ENCODE measurements at regions not wholly inside any gene's neighbourhood (a gene's known extent, or its start where the extent isn't known, plus 50 kb on each side); places are given as distances from the start of the nearest gene placed in this dataset.
A peak's percentile ranks its signal among the peaks of the same experiment; 100 is the strongest.

- Mint-ChIP-seq H3K4me1 (peaks cover 9% of the 10 kb centered on the region), H3K27ac (no peak overlapping the region), H3K36me3 (ENCODE audit: low read depth) (no peaks in the 10 kb centered on the region), H3K27me3 (ENCODE audit: insufficient read depth) (no peaks in the 10 kb centered on the region), H3K9me3 (no peaks in the 10 kb centered on the region), H3K4me3 (no peak overlapping the region)
- H3K4me1 ChIP-seq (ENCODE audit: control insufficient read depth, insufficient read depth, low read length), result peaks cover 5% of the 10 kb centered on the region
- TF ChIP-seq CTCF (conservative IDR thresholded peaks at IDR 0.05), result no peak
- H3K9ac ChIP-seq (ENCODE audit: extremely low read depth, low read length, poor library complexity, severe bottlenecking), result no peak overlapping the region
- no peaks in the 10 kb centered on the region for H3K27me3 ChIP-seq (ENCODE audit: control insufficient read depth, insufficient read depth, low read length, poor library complexity, severe bottlenecking)
- no peak overlapping the region for H3K4me3 ChIP-seq (ENCODE audit: low read length)
- WGBS, 2 experiments (ENCODE audit: insufficient coverage in 1 of 2, insufficient read length in 1 of 2), result 96% methylated on average over 5 to 7 of the region's 7 CpGs
- H3K27ac ChIP-seq (ENCODE audit: low read depth, low read length), result no peak overlapping the region
- DNase-seq, result no peak
- no peaks in the 10 kb centered on the region for H3K36me3 ChIP-seq (ENCODE audit: control insufficient read depth, insufficient read depth, low read length)
- no peaks in the 10 kb centered on the region for H3K9me3 ChIP-seq (ENCODE audit: control insufficient read depth, low read length)
Observed at GRCh38 chr2:123512547-123512946, 512.5 kb upstream of the CNTNAP5 start.

GRCh38 chr2:123513351-123513750 is 511.7 kb upstream of the CNTNAP5 start:
- no peaks in the 10 kb centered on the region for H3K27me3 Mint-ChIP-seq (ENCODE audit: insufficient read depth)
- Histone ChIP-seq H3K27me3 (ENCODE audit: control insufficient read depth, insufficient read depth, low read length, poor library complexity, severe bottlenecking) (no peaks in the 10 kb centered on the region), H3K4me3 (ENCODE audit: low read length) (no peak overlapping the region), H3K4me1 (ENCODE audit: control insufficient read depth, insufficient read depth, low read length) (peaks cover 5% of the 10 kb centered on the region), H3K27ac (ENCODE audit: low read depth, low read length) (no peak overlapping the region), H3K36me3 (ENCODE audit: control insufficient read depth, insufficient read depth, low read length) (no peaks in the 10 kb centered on the region), H3K9ac (ENCODE audit: extremely low read depth, low read length, poor library complexity, severe bottlenecking) (no peak overlapping the region), H3K9me3 (ENCODE audit: control insufficient read depth, low read length) (no peaks in the 10 kb centered on the region)
- H3K9me3 Mint-ChIP-seq, result no peaks in the 10 kb centered on the region
- H3K36me3 Mint-ChIP-seq (ENCODE audit: low read depth), result no peaks in the 10 kb centered on the region
- no peak overlapping the region for H3K4me3 Mint-ChIP-seq
- no peak for TF ChIP-seq CTCF (conservative IDR thresholded peaks at IDR 0.05)
- WGBS, 2 experiments (ENCODE audit: insufficient coverage in 1 of 2, insufficient read length in 1 of 2), result 29 to 80% methylated on average over 1 of the region's 1 CpG
- peaks cover 9% of the 10 kb centered on the region for H3K4me1 Mint-ChIP-seq
- H3K27ac Mint-ChIP-seq, result no peak overlapping the region
- no peak for DNase-seq

GRCh38 chr2:123514613-123515207 is 510.4 kb upstream of the CNTNAP5 start:
- peak; percentile 58 for TF ChIP-seq CTCF (conservative IDR thresholded peaks at IDR 0.05)
- Histone ChIP-seq H3K9ac (ENCODE audit: extremely low read depth, low read length, poor library complexity, severe bottlenecking) (no peak overlapping the region), H3K27me3 (ENCODE audit: control insufficient read depth, insufficient read depth, low read length, poor library complexity, severe bottlenecking) (no peaks in the 10 kb centered on the region), H3K36me3 (ENCODE audit: control insufficient read depth, insufficient read depth, low read length) (no peaks in the 10 kb centered on the region), H3K27ac (ENCODE audit: low read depth, low read length) (no peak overlapping the region), H3K9me3 (ENCODE audit: control insufficient read depth, low read length) (no peaks in the 10 kb centered on the region), H3K4me3 (ENCODE audit: low read length) (no peak overlapping the region), H3K4me1 (ENCODE audit: control insufficient read depth, insufficient read depth, low read length) (peaks cover 5% of the 10 kb centered on the region)
- DNase-seq, result peak; percentile 49
- Mint-ChIP-seq H3K27ac (peak overlapping the region; percentile 64), H3K9me3 (no peaks in the 10 kb centered on the region), H3K27me3 (ENCODE audit: insufficient read depth) (no peaks in the 10 kb centered on the region), H3K4me1 (peaks cover 9% of the 10 kb centered on the region), H3K4me3 (no peak overlapping the region), H3K36me3 (ENCODE audit: low read depth) (no peaks in the 10 kb centered on the region)
- 85% methylated on average over 9 of the region's 9 CpGs for WGBS, 2 experiments (ENCODE audit: insufficient coverage in 1 of 2, insufficient read length in 1 of 2)
